Naive thymus-derived CD4-positive, alpha-beta T cell (primary cell): ENCODE measurements at regions not wholly inside any gene's neighbourhood (a gene's known extent, or its start where the extent isn't known, plus 50 kb on each side); places are given as distances from the start of the nearest gene placed in this dataset.
"Not testable (repeated sequence)": the region's sequence is repeated elsewhere in the genome, so short reads cannot be mapped to it uniquely, and the experiment has no call there.

ENCODE experiments used
- ATAC-seq: fragments of 150-1000 bp; cut with Tn5 transposase; 2 replicates; pipeline ENCODE4 v1.10.0; 2021; ENCODE audit warnings: mild to moderate bottlenecking, moderate library complexity
- CTCF ChIA-PET: fragments of 350-600 bp; sonication (Branson Sonifier 250); formaldehyde crosslinking; loops from one replicate; lab custom pipeline; 2021; ENCODE audit warnings: antibody characterized with exemption; lab: Charles Lee
- POLR2A ChIA-PET: fragments of 350-600 bp; sonication (Branson Sonifier 250); formaldehyde crosslinking; loops from one replicate; lab custom pipeline; 2021; ENCODE audit warnings: antibody characterized with exemption, inconsistent platforms; lab: Charles Lee
- DNase-seq, 9 donors: peaks; one replicate each; pipeline versions ENCODE4 v3.0.0 to v3.0.0-alpha.2; 2020 to 2022; ENCODE audit warnings: mixed read lengths in 1 of 9
- H3K27ac ChIP-seq: one replicate; pipeline ENCODE4 v1.7.0; 2013; ENCODE audit warnings: mild to moderate bottlenecking, low read depth, low read length, moderate library complexity
- H3K27me3 ChIP-seq, 2 donors: one replicate each; pipeline ENCODE4 v1.7.0; 2013; ENCODE audit warnings: low read length in 2 of 2, mild to moderate bottlenecking in 2 of 2, moderate library complexity in 2 of 2; ENCODE audit not compliant: control insufficient read depth in 2 of 2, insufficient read depth in 2 of 2
- H3K36me3 ChIP-seq, 3 experiments: 1 replicate in 2 of 3; 2 replicates in 1 of 3; pipeline ENCODE4 v1.7.0; 2013; ENCODE audit warnings: low read length in 3 of 3, mild to moderate bottlenecking in 3 of 3, moderate library complexity in 1 of 3; ENCODE audit not compliant: insufficient read depth in 3 of 3, control insufficient read depth in 2 of 3
- H3K4me1 ChIP-seq, 2 donors: one replicate each; pipeline ENCODE4 v1.7.0; 2013; ENCODE audit warnings: low read length in 2 of 2, mild to moderate bottlenecking in 2 of 2, moderate library complexity in 1 of 2; ENCODE audit not compliant: control insufficient read depth in 2 of 2, insufficient read depth in 2 of 2
- H3K4me3 ChIP-seq: 2 replicates; pipeline ENCODE4 v1.7.0; 2013; ENCODE audit warnings: mild to moderate bottlenecking, low read length
- H3K9me3 ChIP-seq, 3 experiments: 1 replicate in 2 of 3; 2 replicates in 1 of 3; pipeline ENCODE4 v1.7.0; 2013; ENCODE audit warnings: low read length in 3 of 3; ENCODE audit not compliant: control insufficient read depth in 2 of 3
- H3K27ac Mint-ChIP-seq, 9 donors: one replicate each; pipeline ENCODE4 v1.8.0; 2020 to 2022; ENCODE audit warnings: mixed read lengths in 9 of 9, mild to moderate bottlenecking in 8 of 9, moderate library complexity in 5 of 9, inconsistent platforms in 2 of 9
- H3K27me3 Mint-ChIP-seq, 5 donors: one replicate each; pipeline ENCODE4 v1.8.0; 2021 to 2022; ENCODE audit warnings: mixed read lengths in 5 of 5, mild to moderate bottlenecking in 1 of 5
- H3K36me3 Mint-ChIP-seq, 5 donors: one replicate each; pipeline ENCODE4 v1.8.0; 2020 to 2022; ENCODE audit warnings: mixed read lengths in 5 of 5, mild to moderate bottlenecking in 3 of 5, inconsistent platforms in 1 of 5
- H3K4me1 Mint-ChIP-seq, 7 donors: one replicate each; pipeline ENCODE4 v1.8.0; 2020 to 2022; ENCODE audit warnings: mixed read lengths in 7 of 7, mild to moderate bottlenecking in 3 of 7, inconsistent platforms in 1 of 7
- H3K4me3 Mint-ChIP-seq, 10 donors: one replicate each; pipeline ENCODE4 v1.8.0; 2020 to 2022; ENCODE audit warnings: mild to moderate bottlenecking in 10 of 10, mixed read lengths in 10 of 10, moderate library complexity in 6 of 10, inconsistent platforms in 2 of 10
- H3K9me3 Mint-ChIP-seq, 11 donors: one replicate each; pipeline ENCODE4 v1.8.0; 2020 to 2022; ENCODE audit warnings: mixed read lengths in 11 of 11, mild to moderate bottlenecking in 4 of 11, inconsistent platforms in 1 of 11, moderate library complexity in 1 of 11
- intact Hi-C, 2 donors: fragments of 100-400 bp; cut with micrococcal nuclease; formaldehyde crosslinking; loops; one replicate each; pipeline ENCODE4 v1.15.1; 2023

- no peaks in the 10 kb centered on the region for H3K36me3 Mint-ChIP-seq
- peaks cover 4 to 52% (median 12%) of the 10 kb centered on the region in 11 donors for H3K9me3 Mint-ChIP-seq
- CTCF ChIA-PET: no interaction called here
- no peak overlapping the region for H3K4me3 ChIP-seq
- no peak overlapping the region for H3K4me3 Mint-ChIP-seq
- H3K9me3 ChIP-seq: no peaks in the 10 kb centered on the region
- no peak overlapping the region for H3K27ac ChIP-seq
- no peaks in the 10 kb centered on the region for H3K36me3 ChIP-seq
- no peaks in the 10 kb centered on the region for H3K27me3 Mint-ChIP-seq
- DNase-seq (no peak), ATAC-seq (no peak)
- intact Hi-C loops: no loop called here
- H3K27me3 ChIP-seq: no peaks in the 10 kb centered on the region
- POLR2A ChIA-PET: no interaction called here
- no peaks in the 10 kb centered on the region for H3K4me1 ChIP-seq
- no peak overlapping the region for H3K27ac Mint-ChIP-seq
- no peaks in the 10 kb centered on the region for H3K4me1 Mint-ChIP-seq
These were observed 837.7 kb upstream of the CDH9 start for GRCh38 chr5:27876071-27876470.

- no peaks in the 10 kb centered on the region for H3K4me1 ChIP-seq
- no peaks in the 10 kb centered on the region for H3K27me3 ChIP-seq
- no peak overlapping the region for H3K4me3 ChIP-seq
- H3K4me3 Mint-ChIP-seq: no peak overlapping the region
- no peaks in the 10 kb centered on the region for H3K36me3 Mint-ChIP-seq
- H3K27me3 Mint-ChIP-seq: no peaks in the 10 kb centered on the region
- POLR2A ChIA-PET: no interaction called here
- CTCF ChIA-PET: no interaction called here
- H3K36me3 ChIP-seq: no peaks in the 10 kb centered on the region
- no peaks in the 10 kb centered on the region for H3K9me3 ChIP-seq
- no peak overlapping the region for H3K27ac Mint-ChIP-seq
- ATAC-seq: no peak
- no peak for DNase-seq
- intact Hi-C loops: no loop called here
- no peaks in the 10 kb centered on the region for H3K4me1 Mint-ChIP-seq
- no peak overlapping the region for H3K27ac ChIP-seq
- H3K9me3 Mint-ChIP-seq: peaks cover 3 to 46% (median 13%) of the 10 kb centered on the region in 11 donors
These were observed 836.8 kb upstream of the CDH9 start for GRCh38 chr5:27875148-27875547.

- no peak overlapping the region for H3K4me3 Mint-ChIP-seq
- Histone ChIP-seq H3K9me3 (peaks cover 0 to 4% (median 0%) of the 10 kb centered on the region in 3 experiments), H3K27me3 (no peaks in the 10 kb centered on the region), H3K4me3 (no peak overlapping the region), H3K36me3 (no peaks in the 10 kb centered on the region), H3K27ac (no peak overlapping the region), H3K4me1 (no peaks in the 10 kb centered on the region)
- intact Hi-C loops: no loop called here
- no peak overlapping the region for H3K27ac Mint-ChIP-seq
- no peak for ATAC-seq
- DNase-seq: no peak
- no peaks in the 10 kb centered on the region for H3K4me1 Mint-ChIP-seq
- CTCF ChIA-PET: no interaction called here
- POLR2A ChIA-PET: no interaction called here
- no peaks in the 10 kb centered on the region for H3K36me3 Mint-ChIP-seq
- no peaks in the 10 kb centered on the region for H3K27me3 Mint-ChIP-seq
- H3K9me3 Mint-ChIP-seq: peaks cover 2 to 36% (median 9%) of the 10 kb centered on the region in 11 donors
These were observed 829.9 kb upstream of the CDH9 start for GRCh38 chr5:27868292-27868691.

- H3K4me3 Mint-ChIP-seq: no peak overlapping the region
- intact Hi-C loops: no loop called here
- no peaks in the 10 kb centered on the region for H3K4me1 ChIP-seq
- DNase-seq (no peak), ATAC-seq (no peak)
- no peak overlapping the region for H3K27ac Mint-ChIP-seq
- ChIA-PET CTCF (no interaction called here), POLR2A (no interaction called here)
- no peaks in the 10 kb centered on the region for H3K4me1 Mint-ChIP-seq
- H3K27me3 Mint-ChIP-seq: no peaks in the 10 kb centered on the region
- no peak overlapping the region for H3K4me3 ChIP-seq
- peaks cover 1 to 37% (median 14%) of the 10 kb centered on the region in 11 donors for H3K9me3 Mint-ChIP-seq
- H3K36me3 ChIP-seq: no peaks in the 10 kb centered on the region
- no peak overlapping the region for H3K27ac ChIP-seq
- H3K27me3 ChIP-seq: no peaks in the 10 kb centered on the region
- no peaks in the 10 kb centered on the region for H3K36me3 Mint-ChIP-seq
- H3K9me3 ChIP-seq: no peaks in the 10 kb centered on the region
These were observed 817.1 kb upstream of the CDH9 start for GRCh38 chr5:27855491-27855890.

GRCh38 chr5:27854243-27854852 is 816.0 kb upstream of the CDH9 start:
- Histone ChIP-seq H3K27me3 (no peaks in the 10 kb centered on the region), H3K4me1 (no peaks in the 10 kb centered on the region), H3K36me3 (no peaks in the 10 kb centered on the region), H3K9me3 (no peaks in the 10 kb centered on the region), H3K4me3 (no peak overlapping the region), H3K27ac (no peak overlapping the region)
- H3K27me3 Mint-ChIP-seq: no peaks in the 10 kb centered on the region
- ATAC-seq: no peak
- no peaks in the 10 kb centered on the region for H3K36me3 Mint-ChIP-seq
- H3K9me3 Mint-ChIP-seq: peaks cover 3 to 42% (median 12%) of the 10 kb centered on the region in 11 donors
- no peak for DNase-seq
- POLR2A ChIA-PET: no interaction called here
- H3K27ac Mint-ChIP-seq: no peak overlapping the region
- H3K4me3 Mint-ChIP-seq: no peak overlapping the region
- intact Hi-C loops: no loop called here
- CTCF ChIA-PET: no interaction called here
- H3K4me1 Mint-ChIP-seq: no peaks in the 10 kb centered on the region

- CTCF ChIA-PET: no interaction called here
- no peaks in the 10 kb centered on the region for H3K36me3 ChIP-seq
- DNase-seq: no peak
- H3K4me1 ChIP-seq: no peaks in the 10 kb centered on the region
- Mint-ChIP-seq H3K36me3 (no peaks in the 10 kb centered on the region), H3K27ac (no peak overlapping the region), H3K4me3 (no peak overlapping the region), H3K4me1 (no peaks in the 10 kb centered on the region), H3K9me3 (peaks cover 0 to 25% (median 10%) of the 10 kb centered on the region in 11 donors), H3K27me3 (no peaks in the 10 kb centered on the region)
- H3K27me3 ChIP-seq: no peaks in the 10 kb centered on the region
- intact Hi-C loops: no loop called here
- ATAC-seq: no peak
- H3K27ac ChIP-seq: no peak overlapping the region
- no peaks in the 10 kb centered on the region for H3K9me3 ChIP-seq
- POLR2A ChIA-PET: no interaction called here
- H3K4me3 ChIP-seq: no peak overlapping the region
These were observed 806.9 kb upstream of the CDH9 start for GRCh38 chr5:27845248-27845647.

GRCh38 chr5:27836704-27837103 is 798.3 kb upstream of the CDH9 start:
- CTCF ChIA-PET: not testable (repeated sequence)

More at GRCh38 chr5:27836704-27837103, 798.3 kb upstream of the CDH9 start:
- intact Hi-C loops, POLR2A ChIA-PET, H3K4me1 Mint-ChIP-seq, H3K4me1 ChIP-seq, H3K27me3 ChIP-seq, H3K27me3 Mint-ChIP-seq, H3K27ac Mint-ChIP-seq, H3K4me3 Mint-ChIP-seq, DNase-seq, H3K9me3 ChIP-seq, H3K36me3 Mint-ChIP-seq, H3K36me3 ChIP-seq, ATAC-seq, H3K27ac ChIP-seq, H3K4me3 ChIP-seq: not testable (repeated sequence)
- H3K9me3 Mint-ChIP-seq: peaks cover 7 to 25% (median 16%) of the 10 kb centered on the region in 11 donors
